Uterus (tissue), 3 donors: ENCODE measurements at regions not wholly inside any gene's neighbourhood (a gene's known extent, or its start where the extent isn't known, plus 50 kb on each side); places are given as distances from the start of the nearest gene placed in this dataset.

Experiments used
- DNase-seq, 2 donors: peaks; one replicate each; pipeline ENCODE4 v3.0.0-alpha.2; 2019 to 2020
- H3K27ac ChIP-seq, 2 donors: fragments of 200-600 bp; sonication (generic); 1 replicate in 1 of 2; 2 replicates in 1 of 2; pipeline ENCODE4 v1.5.1; 2016 to 2018
- H3K27me3 ChIP-seq, 2 donors: fragments of 200-600 bp; sonication (generic); one replicate each; pipeline ENCODE4 v1.5.1; 2018 to 2019; ENCODE audit warnings: control low read depth in 1 of 2
- H3K36me3 ChIP-seq, 2 donors: fragments of 200-600 bp; sonication (generic); one replicate each; pipeline ENCODE4 v1.5.1; 2019; ENCODE audit warnings: control low read depth in 1 of 2
- H3K4me1 ChIP-seq, 2 donors: fragments of 200-600 bp; sonication (generic); one replicate each; pipeline ENCODE4 v1.5.1; 2018 to 2019; ENCODE audit warnings: control low read depth in 1 of 2
- H3K4me3 ChIP-seq, 2 donors: fragments of 200-600 bp; sonication (generic); 1 replicate in 1 of 2; 2 replicates in 1 of 2; pipeline ENCODE4 v1.5.1; 2018 to 2019; ENCODE audit warnings: mild to moderate bottlenecking in 1 of 2
- H3K9me3 ChIP-seq, 2 donors: fragments of 200-600 bp; sonication (generic); one replicate each; pipeline ENCODE4 v1.5.1; 2019; ENCODE audit warnings: control low read depth in 1 of 2
- CTCF ChIP-seq, 4 experiments: fragments of 200-600 bp in 2 of 4; fragments of 450-650 bp in 2 of 4; sonication (generic) in 2 of 4; IDR thresholded peaks; one replicate each; pipeline ENCODE4 v1.5.1; 2016 to 2019; ENCODE audit warnings: antibody characterized with exemption in 4 of 4, mild to moderate bottlenecking in 2 of 4, moderate library complexity in 1 of 4
- POLR2A ChIP-seq, 2 donors: fragments of 450-650 bp; IDR thresholded peaks; one replicate each; pipeline ENCODE4 v1.6.1; 2016; ENCODE audit warnings: antibody characterized with exemption in 2 of 2, mild to moderate bottlenecking in 1 of 2, moderate library complexity in 1 of 2
- intact Hi-C: fragments of 100-400 bp; cut with DNase I; formaldehyde crosslinking; loops from one replicate; pipeline ENCODE4 v1.15.1; 2023; ENCODE audit warnings: low total_unique reads
- donor health status: DM: yes; HTN: yes; CAD: no.

DNA sequence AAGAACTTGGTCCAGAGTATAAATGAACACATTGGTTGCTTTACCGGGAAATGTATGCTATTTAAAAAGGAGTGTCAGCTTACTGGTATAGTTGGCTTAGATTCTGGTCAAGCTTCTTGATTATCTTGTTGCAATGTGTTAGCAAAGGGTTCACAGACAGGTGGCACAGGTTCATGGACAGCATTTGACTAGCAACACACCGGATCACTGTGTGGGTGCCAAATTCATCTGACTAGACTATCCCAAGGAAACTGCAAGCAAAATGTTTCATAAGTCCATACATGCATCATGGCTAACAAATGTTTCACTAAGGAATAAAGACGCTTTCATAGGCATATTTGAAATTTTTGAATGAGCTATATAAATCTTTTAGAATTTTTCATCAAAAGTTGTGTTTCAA, 274.1 kb downstream of the PLK2 start:
- Histone ChIP-seq H3K27ac (no peak overlapping the region), H3K9me3 (no peaks in the 10 kb centered on the region), H3K27me3 (no peaks in the 10 kb centered on the region), H3K4me3 (no peak overlapping the region), H3K36me3 (no peaks in the 10 kb centered on the region), H3K4me1 (no peaks in the 10 kb centered on the region)
- TF ChIP-seq CTCF (IDR thresholded peaks at IDR 0.05) (no peak), POLR2A (IDR thresholded peaks at IDR 0.05) (no peak)
- intact Hi-C loops: no loop called here
- DNase-seq: no peak

DNA sequence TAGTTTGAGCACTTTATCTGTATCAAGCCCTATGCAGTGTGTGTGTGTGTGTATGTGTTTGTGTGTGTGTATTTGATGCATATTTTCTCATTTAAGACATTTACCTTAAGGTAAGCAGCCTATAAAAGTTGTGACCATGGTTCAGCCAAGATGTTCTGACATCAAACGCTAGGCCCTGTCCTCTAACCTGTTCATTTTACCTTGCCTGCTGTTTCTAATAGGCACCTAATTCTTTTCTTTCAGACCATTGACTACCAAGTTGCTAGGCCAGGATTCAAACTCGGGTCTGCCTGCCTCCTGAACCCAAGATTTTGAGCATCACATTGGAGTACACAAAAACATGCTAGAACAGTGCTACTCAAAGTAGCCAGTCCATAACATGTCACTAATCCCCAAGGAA, 274.5 kb downstream of the PLK2 start:
- Histone ChIP-seq H3K4me1 (no peaks in the 10 kb centered on the region), H3K4me3 (no peak overlapping the region), H3K9me3 (no peaks in the 10 kb centered on the region), H3K27ac (no peak overlapping the region), H3K36me3 (no peaks in the 10 kb centered on the region), H3K27me3 (no peaks in the 10 kb centered on the region)
- intact Hi-C loops: no loop called here
- DNase-seq: no peak
- TF ChIP-seq CTCF (IDR thresholded peaks at IDR 0.05) (no peak), POLR2A (IDR thresholded peaks at IDR 0.05) (no peak)

- Histone ChIP-seq H3K9me3 (no peaks in the 10 kb centered on the region), H3K27ac (no peak overlapping the region), H3K27me3 (no peaks in the 10 kb centered on the region), H3K4me3 (no peak overlapping the region), H3K4me1 (no peaks in the 10 kb centered on the region), H3K36me3 (no peaks in the 10 kb centered on the region)
- TF ChIP-seq CTCF (IDR thresholded peaks at IDR 0.05) (no peak), POLR2A (IDR thresholded peaks at IDR 0.05) (no peak)
- no peak for DNase-seq
- intact Hi-C loops: no loop called here
Observed at GRCh38 chr5:58184910-58185309, 275.0 kb downstream of the PLK2 start.

- no peaks in the 10 kb centered on the region for H3K4me1 ChIP-seq
- TF ChIP-seq CTCF (IDR thresholded peaks at IDR 0.05) (no peak), POLR2A (IDR thresholded peaks at IDR 0.05) (no peak)
- H3K27ac ChIP-seq: no peak overlapping the region
- H3K9me3 ChIP-seq: no peaks in the 10 kb centered on the region
- no peak for DNase-seq
- H3K36me3 ChIP-seq: no peaks in the 10 kb centered on the region
- no peak overlapping the region for H3K4me3 ChIP-seq
- intact Hi-C loops: no loop called here
- no peaks in the 10 kb centered on the region for H3K27me3 ChIP-seq
Observed at GRCh38 chr5:58183786-58184085, 276.1 kb downstream of the PLK2 start.

GRCh38 chr5:58183078-58183785, 276.7 kb downstream of the PLK2 start:
- no peak for TF ChIP-seq CTCF (IDR thresholded peaks at IDR 0.05)
- TF ChIP-seq POLR2A (IDR thresholded peaks at IDR 0.05): no peak
- H3K27ac ChIP-seq: no peak overlapping the region
- no peaks in the 10 kb centered on the region for H3K4me1 ChIP-seq

More at GRCh38 chr5:58183078-58183785, 276.7 kb downstream of the PLK2 start:
- no peaks in the 10 kb centered on the region for H3K9me3 ChIP-seq
- intact Hi-C loops: no loop called here
- H3K36me3 ChIP-seq: no peaks in the 10 kb centered on the region
- no peaks in the 10 kb centered on the region for H3K27me3 ChIP-seq
- DNase-seq: no peak
- H3K4me3 ChIP-seq: no peak overlapping the region
